ENCODE measurements at regions not wholly inside any gene's neighbourhood (a gene's known extent, or its start where the extent isn't known, plus 50 kb on each side); places are given as distances from the start of the nearest gene placed in this dataset.

GRCh38 chr11:70671083-70671482 is 272.8 kb downstream of the CTTN start:
- TF ChIP-seq ZFX (IDR thresholded peaks at IDR 0.05; ENCODE audit: borderline replicate concordance) = no peak
- TF ChIP-seq CTCF (IDR thresholded peaks at IDR 0.05) = no peak
- no peak overlapping the region for H3K27ac ChIP-seq

GRCh38 chr11:70671611-70672010 is 273.3 kb downstream of the CTTN start:
- no peak for TF ChIP-seq ZFX (IDR thresholded peaks at IDR 0.05; ENCODE audit: borderline replicate concordance)
- no peak for TF ChIP-seq CTCF (IDR thresholded peaks at IDR 0.05)
- no peak overlapping the region for H3K27ac ChIP-seq

- TF ChIP-seq ZFX (IDR thresholded peaks at IDR 0.05; ENCODE audit: borderline replicate concordance) (no peak), CTCF (IDR thresholded peaks at IDR 0.05) (no peak)
- no peak overlapping the region for H3K27ac ChIP-seq
Observed at GRCh38 chr11:70672991-70673653, 274.8 kb downstream of the CTTN start.

GRCh38 chr11:70674605-70675004 is 276.3 kb downstream of the CTTN start:
- H3K27ac ChIP-seq = no peak overlapping the region
- TF ChIP-seq ZFX (IDR thresholded peaks at IDR 0.05; ENCODE audit: borderline replicate concordance) (no peak), CTCF (IDR thresholded peaks at IDR 0.05) (no peak)

GRCh38 chr11:70675697-70676374 is 277.5 kb downstream of the CTTN start:
- TF ChIP-seq CTCF (IDR thresholded peaks at IDR 0.05) (no peak), ZFX (IDR thresholded peaks at IDR 0.05; ENCODE audit: borderline replicate concordance) (no peak)
- H3K27ac ChIP-seq = no peak overlapping the region

- no peak overlapping the region for H3K27ac ChIP-seq
- TF ChIP-seq ZFX (IDR thresholded peaks at IDR 0.05; ENCODE audit: borderline replicate concordance) = no peak
- TF ChIP-seq CTCF (IDR thresholded peaks at IDR 0.05) = no peak
Observed at GRCh38 chr11:70677232-70677916, 279.0 kb downstream of the CTTN start.
